ENCODE measurements at regions not wholly inside any gene's neighbourhood (a gene's known extent, or its start where the extent isn't known, plus 50 kb on each side); places are given as distances from the start of the nearest gene placed in this dataset.
"Not testable (repeated sequence)": the region's sequence is repeated elsewhere in the genome, so short reads cannot be mapped to it uniquely, and the experiment has no call there.

DNA sequence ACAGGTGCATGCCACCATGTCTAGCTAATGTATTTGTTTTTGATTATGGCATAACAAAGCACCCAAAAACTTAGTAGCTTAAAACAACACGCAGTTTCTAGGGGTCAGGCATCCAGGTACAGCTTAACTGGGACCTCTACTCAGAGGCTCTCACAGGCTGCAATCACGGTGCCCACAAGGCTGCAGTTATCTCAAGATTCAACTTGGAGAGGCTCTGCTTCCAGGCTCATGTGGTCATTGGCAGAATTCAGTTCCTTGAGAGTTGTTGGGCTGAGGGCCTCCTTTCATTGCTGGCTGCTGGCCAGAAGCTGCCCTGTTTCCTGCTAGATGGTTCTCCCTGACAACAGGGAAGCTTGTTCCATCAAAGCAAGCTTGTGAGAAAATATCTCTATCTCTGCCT lies 348.1 kb downstream of the NPIPA7 start:
- not testable (repeated sequence) for TF ChIP-seq POLR2A (IDR thresholded peaks at IDR 0.05)
- TF ChIP-seq, protein P1, sequence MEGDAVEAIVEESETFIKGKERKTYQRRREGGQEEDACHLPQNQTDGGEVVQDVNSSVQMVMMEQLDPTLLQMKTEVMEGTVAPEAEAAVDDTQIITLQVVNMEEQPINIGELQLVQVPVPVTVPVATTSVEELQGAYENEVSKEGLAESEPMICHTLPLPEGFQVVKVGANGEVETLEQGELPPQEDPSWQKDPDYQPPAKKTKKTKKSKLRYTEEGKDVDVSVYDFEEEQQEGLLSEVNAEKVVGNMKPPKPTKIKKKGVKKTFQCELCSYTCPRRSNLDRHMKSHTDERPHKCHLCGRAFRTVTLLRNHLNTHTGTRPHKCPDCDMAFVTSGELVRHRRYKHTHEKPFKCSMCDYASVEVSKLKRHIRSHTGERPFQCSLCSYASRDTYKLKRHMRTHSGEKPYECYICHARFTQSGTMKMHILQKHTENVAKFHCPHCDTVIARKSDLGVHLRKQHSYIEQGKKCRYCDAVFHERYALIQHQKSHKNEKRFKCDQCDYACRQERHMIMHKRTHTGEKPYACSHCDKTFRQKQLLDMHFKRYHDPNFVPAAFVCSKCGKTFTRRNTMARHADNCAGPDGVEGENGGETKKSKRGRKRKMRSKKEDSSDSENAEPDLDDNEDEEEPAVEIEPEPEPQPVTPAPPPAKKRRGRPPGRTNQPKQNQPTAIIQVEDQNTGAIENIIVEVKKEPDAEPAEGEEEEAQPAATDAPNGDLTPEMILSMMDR (IDR thresholded peaks at IDR 0.05): not testable (repeated sequence)
